ENCODE measurements at regions not wholly inside any gene's neighbourhood (a gene's known extent, or its start where the extent isn't known, plus 50 kb on each side); places are given as distances from the start of the nearest gene placed in this dataset.

DNA sequence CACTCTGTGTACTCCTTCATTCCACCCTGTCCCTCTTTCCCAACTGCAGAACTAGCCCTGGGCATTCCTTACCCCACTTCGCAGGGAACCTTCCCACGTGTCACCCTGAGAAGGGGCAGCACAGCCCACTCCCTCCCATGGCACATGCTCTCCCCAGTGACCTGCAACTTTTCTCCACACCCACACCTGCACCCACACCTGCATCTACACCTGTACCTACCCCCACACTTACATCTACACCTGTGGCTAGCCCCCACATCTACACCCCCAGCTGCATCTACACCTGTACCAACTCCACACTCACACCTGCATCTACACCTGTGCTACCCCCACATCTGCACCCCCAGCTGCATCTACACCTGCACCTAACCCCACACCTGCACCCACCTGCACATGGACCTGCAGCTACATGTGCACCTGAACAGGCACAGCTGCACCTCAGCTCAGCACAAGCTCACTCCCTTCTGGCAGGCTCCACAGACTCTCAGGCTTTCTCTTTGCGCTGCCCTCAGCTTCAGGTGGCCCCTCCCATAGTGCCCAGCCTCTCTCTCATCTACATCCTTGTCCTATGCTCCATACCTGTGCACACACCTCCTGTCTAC is 234.1 kb downstream of the TUBA3C start:
- no peak for DNase-seq
- TF ChIP-seq POLR2AphosphoS5 (IDR thresholded peaks at IDR 0.05) (no peak), EP300 (IDR thresholded peaks at IDR 0.05) (no peak), POLR2A (IDR thresholded peaks at IDR 0.05) (no peak)
- TF ChIP-seq, protein P1, sequence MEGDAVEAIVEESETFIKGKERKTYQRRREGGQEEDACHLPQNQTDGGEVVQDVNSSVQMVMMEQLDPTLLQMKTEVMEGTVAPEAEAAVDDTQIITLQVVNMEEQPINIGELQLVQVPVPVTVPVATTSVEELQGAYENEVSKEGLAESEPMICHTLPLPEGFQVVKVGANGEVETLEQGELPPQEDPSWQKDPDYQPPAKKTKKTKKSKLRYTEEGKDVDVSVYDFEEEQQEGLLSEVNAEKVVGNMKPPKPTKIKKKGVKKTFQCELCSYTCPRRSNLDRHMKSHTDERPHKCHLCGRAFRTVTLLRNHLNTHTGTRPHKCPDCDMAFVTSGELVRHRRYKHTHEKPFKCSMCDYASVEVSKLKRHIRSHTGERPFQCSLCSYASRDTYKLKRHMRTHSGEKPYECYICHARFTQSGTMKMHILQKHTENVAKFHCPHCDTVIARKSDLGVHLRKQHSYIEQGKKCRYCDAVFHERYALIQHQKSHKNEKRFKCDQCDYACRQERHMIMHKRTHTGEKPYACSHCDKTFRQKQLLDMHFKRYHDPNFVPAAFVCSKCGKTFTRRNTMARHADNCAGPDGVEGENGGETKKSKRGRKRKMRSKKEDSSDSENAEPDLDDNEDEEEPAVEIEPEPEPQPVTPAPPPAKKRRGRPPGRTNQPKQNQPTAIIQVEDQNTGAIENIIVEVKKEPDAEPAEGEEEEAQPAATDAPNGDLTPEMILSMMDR (IDR thresholded peaks at IDR 0.05): no peak
- Histone ChIP-seq H3K27ac (no peak overlapping the region), H3K4me1 (no peaks in the 10 kb centered on the region), H3K4me3 (no peak overlapping the region), H3K36me3 (no peaks in the 10 kb centered on the region), H3K9me3 (peaks cover 0 to 21% (median 4%) of the 10 kb centered on the region in 4 donors), H3K27me3 (peaks cover 0 to 20% (median 0%) of the 10 kb centered on the region in 3 donors)
- intact Hi-C loops (cut with DNase I; ENCODE audit: low total_unique reads): no loop called here
- 71 to 81% (median 77%) methylated on average over 3 of the region's 3 CpGs for WGBS, 5 donors

DNA sequence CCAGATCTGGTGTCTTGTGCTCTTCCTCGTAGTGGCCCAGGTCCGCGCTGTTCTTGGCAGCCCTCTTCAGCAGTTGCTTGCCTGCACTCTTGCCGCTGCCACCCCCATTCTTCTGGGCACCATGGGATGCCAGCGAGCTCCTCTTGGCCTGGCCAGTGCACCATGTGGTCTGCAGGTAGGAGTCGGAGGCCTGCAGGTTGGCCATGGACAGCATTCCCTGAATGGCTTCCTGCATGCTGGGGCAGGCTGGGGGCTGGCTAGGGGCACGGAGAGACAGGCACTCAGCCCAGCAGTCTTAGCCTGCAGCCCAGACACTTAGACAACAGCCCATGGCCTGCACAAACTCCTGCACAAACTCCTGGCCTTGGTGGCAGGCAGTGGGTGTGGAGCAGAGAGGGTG is 234.9 kb downstream of the TUBA3C start:
- H3K4me3 ChIP-seq: no peak overlapping the region
- H3K4me1 ChIP-seq: no peaks in the 10 kb centered on the region
- no peak for DNase-seq
- H3K9me3 ChIP-seq: peaks cover 0 to 21% (median 4%) of the 10 kb centered on the region in 4 donors
- H3K27me3 ChIP-seq: peaks cover 0 to 20% (median 0%) of the 10 kb centered on the region in 3 donors
- WGBS, 5 donors: 55 to 70% (median 63%) methylated on average over 7 of the region's 7 CpGs
- no peak overlapping the region for H3K27ac ChIP-seq
- no peaks in the 10 kb centered on the region for H3K36me3 ChIP-seq
- TF ChIP-seq EP300 (IDR thresholded peaks at IDR 0.05): no peak
- TF ChIP-seq, protein P1 (IDR thresholded peaks at IDR 0.05): no peak
- TF ChIP-seq POLR2A (IDR thresholded peaks at IDR 0.05): no peak
- TF ChIP-seq POLR2AphosphoS5 (IDR thresholded peaks at IDR 0.05): no peak
- intact Hi-C loops (cut with DNase I; ENCODE audit: low total_unique reads): no loop called here

DNA sequence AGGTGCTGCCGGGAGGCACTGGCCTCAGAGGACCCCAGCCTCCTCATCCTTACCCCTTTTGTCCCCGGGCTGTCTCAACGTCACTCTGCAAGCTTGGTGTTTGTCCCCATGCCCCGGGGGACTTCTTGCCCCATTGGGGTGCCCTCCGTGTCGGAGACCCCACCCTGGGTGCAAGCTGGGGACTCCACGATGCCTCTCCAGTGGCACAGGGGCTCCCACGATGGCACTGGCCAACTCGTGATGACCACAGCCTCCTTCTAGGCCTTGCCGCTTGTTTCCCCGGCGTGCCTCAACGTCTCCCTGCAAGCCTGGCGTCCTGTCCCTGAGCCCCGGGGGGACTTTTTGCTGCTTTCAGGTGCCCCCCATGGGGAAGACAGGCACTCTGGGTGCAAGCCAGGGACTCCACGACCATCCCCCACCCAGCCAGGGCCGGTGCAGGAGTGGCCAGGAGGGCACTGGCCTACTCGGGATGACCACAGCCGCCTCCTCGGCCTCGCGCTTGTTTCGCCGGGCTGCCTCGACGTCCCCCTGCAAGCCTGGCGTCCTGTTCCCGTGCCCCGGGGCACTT is 237.0 kb downstream of the TUBA3C start:
- no peak for DNase-seq
- peaks cover 0 to 20% (median 0%) of the 10 kb centered on the region in 3 donors for H3K27me3 ChIP-seq
- peaks cover 0 to 15% (median 4%) of the 10 kb centered on the region in 4 donors for H3K9me3 ChIP-seq
- TF ChIP-seq POLR2A (IDR thresholded peaks at IDR 0.05) (no peak), POLR2AphosphoS5 (IDR thresholded peaks at IDR 0.05) (no peak), EP300 (IDR thresholded peaks at IDR 0.05) (no peak)
- TF ChIP-seq, protein P1 (IDR thresholded peaks at IDR 0.05): no peak
- no peaks in the 10 kb centered on the region for H3K36me3 ChIP-seq
- no peak overlapping the region for H3K4me3 ChIP-seq
- 85 to 93% (median 89%) methylated on average over 24 to 29 of the region's 29 CpGs for WGBS, 5 donors
- H3K4me1 ChIP-seq: no peaks in the 10 kb centered on the region
- no peak overlapping the region for H3K27ac ChIP-seq
- intact Hi-C loops (cut with DNase I; ENCODE audit: low total_unique reads): no loop called here

DNA sequence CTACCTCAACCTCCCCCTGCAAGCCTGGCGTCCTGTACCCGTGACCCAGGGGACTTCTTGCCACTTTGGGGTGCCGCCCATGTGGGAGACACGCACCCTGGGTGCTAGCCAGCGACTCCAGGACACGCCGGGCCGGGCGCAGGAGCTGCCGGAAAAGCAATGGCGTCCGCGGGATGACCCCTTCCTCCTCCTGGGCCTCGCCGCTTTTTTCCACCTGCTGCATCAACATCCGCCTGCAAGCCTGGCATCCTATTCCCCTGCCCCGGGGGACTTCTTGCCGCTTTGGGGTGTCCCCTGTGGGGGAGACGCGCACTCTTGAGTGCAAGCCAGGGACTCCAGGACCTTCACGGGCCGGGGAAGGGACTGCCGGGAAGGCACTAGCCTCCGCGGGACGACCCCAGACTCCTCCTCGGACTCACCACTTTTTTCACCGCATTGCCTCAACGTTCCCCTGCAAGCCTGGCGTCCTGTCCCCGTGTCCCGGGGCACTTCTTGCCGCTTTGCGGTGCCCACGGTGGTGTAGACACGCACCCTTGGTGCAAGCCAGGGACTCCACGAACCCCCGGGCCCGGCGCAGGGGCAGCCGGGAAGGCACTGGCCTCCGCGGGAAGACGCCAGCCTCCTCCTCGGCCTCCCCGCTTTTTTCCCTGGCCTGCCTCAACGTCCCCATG is 237.8 kb downstream of the TUBA3C start:
- Histone ChIP-seq H3K36me3 (no peaks in the 10 kb centered on the region), H3K27me3 (peaks cover 0 to 20% (median 0%) of the 10 kb centered on the region in 3 donors), H3K4me1 (no peaks in the 10 kb centered on the region), H3K9me3 (peaks cover 0 to 15% (median 4%) of the 10 kb centered on the region in 4 donors), H3K27ac (no peak overlapping the region), H3K4me3 (no peak overlapping the region)
- DNase-seq: no peak
- no peak for TF ChIP-seq POLR2AphosphoS5 (IDR thresholded peaks at IDR 0.05)
- intact Hi-C loops (cut with DNase I; ENCODE audit: low total_unique reads): no loop called here
- 86 to 91% (median 89%) methylated on average over 34 to 47 of the region's 47 CpGs for WGBS, 5 donors
